Bronchial epithelial cell (primary cell): ENCODE measurements at regions not wholly inside any gene's neighbourhood (a gene's known extent, or its start where the extent isn't known, plus 50 kb on each side); places are given as distances from the start of the nearest gene placed in this dataset.
"Not testable (repeated sequence)": the region's sequence is repeated elsewhere in the genome, so short reads cannot be mapped to it uniquely, and the experiment has no call there.

Source experiments
- DNase-seq: peaks from one replicate; pipeline ENCODE4 v3.0.0-alpha.2; 2010; ENCODE audit warnings: low read depth
- FAIRE-seq: peaks from 2 replicates; lab custom pipeline; 2011; peaks lifted over from hg19 to GRCh38; lab: Jason Lieb, UNC
- H3K27me3 ChIP-seq: 2 replicates; pipeline ENCODE4 v1.5.1; 2011; ENCODE audit warnings: low read length; ENCODE audit not compliant: control insufficient read depth, insufficient read depth
- H3K36me3 ChIP-seq: 2 replicates; pipeline ENCODE4 v1.5.1; 2011; ENCODE audit warnings: low read length; ENCODE audit not compliant: control insufficient read depth, insufficient read depth
- H3K4me3 ChIP-seq: 2 replicates; pipeline ENCODE4 v1.5.1; 2011; ENCODE audit warnings: mild to moderate bottlenecking, low read depth, low read length, control low read depth
- TF ChIP-seq, protein P1 (sequence below): IDR thresholded peaks from 2 replicates; pipeline ENCODE4 v1.5.1; 2011; ENCODE audit warnings: mild to moderate bottlenecking, moderate library complexity, low read length, control low read depth, inconsistent platforms; ENCODE audit not compliant: insufficient read depth, severe bottlenecking

DNA sequence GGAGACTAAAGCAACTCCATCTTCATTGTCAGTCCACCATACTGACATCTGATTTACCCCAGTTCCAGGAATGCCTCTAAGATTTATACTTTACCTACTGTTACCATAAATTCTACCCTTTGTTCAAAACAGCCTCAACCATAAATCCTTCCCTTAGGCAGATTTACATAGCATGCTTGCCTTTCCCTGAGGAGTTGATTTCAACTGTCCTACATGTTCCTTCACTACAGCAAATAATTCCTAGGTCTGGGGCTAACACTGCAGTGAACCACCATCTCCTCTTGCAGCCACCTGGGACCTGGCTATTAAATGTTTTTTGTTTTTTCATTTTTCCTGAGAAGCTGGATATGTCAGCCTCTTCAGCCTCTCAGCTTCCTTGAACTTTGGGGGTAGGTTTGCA, 166.9 kb upstream of the PDE4D start:
- no peak for FAIRE-seq
- Histone ChIP-seq H3K27me3 (no peaks in the 10 kb centered on the region), H3K4me3 (no peak overlapping the region), H3K36me3 (no peaks in the 10 kb centered on the region)
- TF ChIP-seq, protein P1, sequence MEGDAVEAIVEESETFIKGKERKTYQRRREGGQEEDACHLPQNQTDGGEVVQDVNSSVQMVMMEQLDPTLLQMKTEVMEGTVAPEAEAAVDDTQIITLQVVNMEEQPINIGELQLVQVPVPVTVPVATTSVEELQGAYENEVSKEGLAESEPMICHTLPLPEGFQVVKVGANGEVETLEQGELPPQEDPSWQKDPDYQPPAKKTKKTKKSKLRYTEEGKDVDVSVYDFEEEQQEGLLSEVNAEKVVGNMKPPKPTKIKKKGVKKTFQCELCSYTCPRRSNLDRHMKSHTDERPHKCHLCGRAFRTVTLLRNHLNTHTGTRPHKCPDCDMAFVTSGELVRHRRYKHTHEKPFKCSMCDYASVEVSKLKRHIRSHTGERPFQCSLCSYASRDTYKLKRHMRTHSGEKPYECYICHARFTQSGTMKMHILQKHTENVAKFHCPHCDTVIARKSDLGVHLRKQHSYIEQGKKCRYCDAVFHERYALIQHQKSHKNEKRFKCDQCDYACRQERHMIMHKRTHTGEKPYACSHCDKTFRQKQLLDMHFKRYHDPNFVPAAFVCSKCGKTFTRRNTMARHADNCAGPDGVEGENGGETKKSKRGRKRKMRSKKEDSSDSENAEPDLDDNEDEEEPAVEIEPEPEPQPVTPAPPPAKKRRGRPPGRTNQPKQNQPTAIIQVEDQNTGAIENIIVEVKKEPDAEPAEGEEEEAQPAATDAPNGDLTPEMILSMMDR = no peak
- DNase-seq = no peak

DNA sequence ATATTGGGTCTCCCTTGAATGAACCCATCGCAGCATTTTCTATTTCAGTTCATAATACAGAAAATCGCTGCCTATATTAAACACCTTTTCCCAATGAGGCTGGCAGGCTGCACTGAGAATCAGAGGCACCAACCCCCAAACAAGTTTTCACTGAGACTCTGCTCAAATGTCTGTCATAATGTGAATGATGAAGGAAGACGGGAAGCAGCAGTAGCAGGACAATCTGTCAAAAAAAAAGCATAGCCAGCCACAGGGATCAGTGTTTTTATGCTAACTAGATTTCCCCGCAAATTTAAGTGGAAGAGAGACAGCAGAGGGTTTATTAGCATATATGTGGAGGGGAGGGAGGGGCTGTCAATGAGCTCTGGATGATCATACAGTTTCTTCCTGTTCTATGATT, 162.7 kb upstream of the PDE4D start:
- no peak overlapping the region for H3K4me3 ChIP-seq
- H3K27me3 ChIP-seq = no peaks in the 10 kb centered on the region
- no peaks in the 10 kb centered on the region for H3K36me3 ChIP-seq
- FAIRE-seq (no peak), DNase-seq (no peak)
- TF ChIP-seq, protein P1 = no peak

DNA sequence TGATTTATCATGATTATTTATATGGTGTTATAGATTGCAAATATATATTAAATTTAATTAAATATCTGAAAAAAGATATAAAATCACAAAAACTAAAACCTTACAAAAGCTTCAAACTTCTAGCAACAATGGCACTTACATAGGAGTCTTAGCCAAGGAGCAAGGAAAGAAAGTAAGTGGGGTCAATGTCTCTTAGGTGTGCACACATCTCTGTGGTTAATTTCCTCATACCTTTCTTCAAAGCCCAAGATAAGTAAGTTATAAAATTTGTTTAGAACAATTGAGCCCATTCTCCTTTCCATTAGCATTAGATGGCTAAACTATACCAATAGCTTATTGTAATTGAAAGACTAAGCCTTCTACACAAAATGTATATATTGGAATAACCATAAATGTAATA, 161.6 kb upstream of the PDE4D start:
- DNase-seq = no peak
- no peaks in the 10 kb centered on the region for H3K27me3 ChIP-seq
- no peak overlapping the region for H3K4me3 ChIP-seq
- TF ChIP-seq, protein P1 = no peak
- H3K36me3 ChIP-seq = no peaks in the 10 kb centered on the region
- FAIRE-seq = no peak

DNA sequence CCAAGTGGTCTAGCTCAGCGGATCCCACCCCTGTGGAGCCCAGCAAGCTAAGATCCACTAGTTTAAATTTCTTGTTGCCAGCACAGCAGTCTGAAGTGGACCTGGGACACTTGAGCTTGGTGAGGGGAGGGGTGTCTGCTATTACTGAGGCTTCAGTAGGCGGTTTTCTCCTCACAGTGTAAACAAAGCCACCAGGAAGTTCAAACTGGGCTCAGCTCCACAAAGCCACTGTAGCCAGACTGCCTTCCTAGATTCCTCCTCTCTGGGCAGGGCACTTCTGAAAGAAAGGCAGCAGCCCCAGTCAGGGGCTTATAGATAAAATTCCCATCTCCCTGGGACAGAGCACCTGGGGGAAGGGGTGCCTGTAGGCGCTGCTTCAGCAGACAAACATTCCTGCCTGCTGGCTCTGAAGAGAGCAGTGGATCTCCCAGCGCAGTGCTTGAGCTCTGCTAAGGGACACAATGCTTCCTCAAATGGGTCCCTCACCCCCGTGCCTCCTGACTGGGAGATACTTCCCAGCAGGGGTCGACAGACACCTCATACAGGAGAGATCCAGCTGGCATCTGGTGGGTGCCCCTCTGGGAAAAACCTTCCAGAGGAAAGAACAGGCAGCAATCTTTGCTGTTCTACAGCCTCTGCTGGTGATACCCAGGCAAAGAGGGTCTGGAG, 148.6 kb upstream of the PDE4D start:
- DNase-seq, H3K36me3 ChIP-seq, H3K27me3 ChIP-seq, FAIRE-seq, H3K4me3 ChIP-seq: not testable (repeated sequence)

DNA sequence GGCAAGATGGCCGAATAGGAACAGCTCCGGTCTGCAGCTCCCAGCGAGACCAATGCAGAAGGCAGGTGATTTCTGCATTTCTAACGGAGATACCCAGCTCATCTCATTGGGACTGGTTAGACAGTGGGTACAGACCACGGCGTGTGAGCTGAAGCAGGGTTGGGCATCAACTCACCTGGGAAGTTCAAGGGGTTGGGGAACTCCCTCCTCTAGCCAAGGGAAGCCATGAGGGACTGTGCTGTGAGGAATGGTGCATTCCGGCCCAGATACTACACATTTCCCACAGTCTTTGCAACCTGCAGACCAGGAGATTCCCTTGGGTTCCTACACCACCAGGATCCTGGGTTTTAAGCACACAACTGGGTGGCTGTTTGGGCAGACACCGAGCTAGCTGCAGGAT, 148.0 kb upstream of the PDE4D start:
- H3K36me3 ChIP-seq, DNase-seq, H3K4me3 ChIP-seq, H3K27me3 ChIP-seq, FAIRE-seq: not testable (repeated sequence)

DNA sequence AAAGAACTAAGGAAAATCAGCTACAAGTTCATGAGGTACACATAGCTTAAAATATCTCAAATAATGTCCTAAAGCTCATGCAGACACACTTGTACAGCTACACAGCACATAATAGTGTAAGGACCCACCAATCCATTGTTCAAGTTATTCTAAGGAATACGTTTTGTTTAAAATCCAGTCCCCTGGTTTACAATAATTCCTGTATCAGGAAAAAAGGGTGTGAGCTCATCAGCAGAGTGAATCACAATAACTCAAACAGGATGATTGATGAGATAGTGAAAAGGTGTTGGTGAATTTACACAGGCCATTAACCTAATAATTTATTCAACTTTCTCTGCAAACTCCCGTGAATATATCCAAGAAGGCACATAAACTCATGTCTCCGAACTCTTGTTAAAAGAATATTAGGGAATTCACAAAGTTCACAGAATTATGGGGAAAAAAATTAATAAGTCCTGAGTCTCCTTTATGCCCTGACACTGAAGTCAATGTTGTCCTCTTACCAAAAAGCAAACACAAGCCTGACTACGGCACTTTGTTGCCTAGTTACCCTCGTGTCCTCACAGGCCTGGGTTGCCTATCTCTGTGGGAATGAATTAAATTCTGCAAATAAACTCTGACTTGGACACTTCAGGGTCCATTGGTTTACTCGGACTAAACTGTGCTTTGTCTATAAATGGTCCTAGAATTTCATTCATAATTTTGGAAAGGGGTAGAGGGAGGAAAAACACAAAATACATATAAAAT, 142.8 kb upstream of the PDE4D start:
- TF ChIP-seq, protein P1 = no peak
- FAIRE-seq (no peak), DNase-seq (no peak)
- no peak overlapping the region for H3K4me3 ChIP-seq
- H3K36me3 ChIP-seq = no peaks in the 10 kb centered on the region
- no peaks in the 10 kb centered on the region for H3K27me3 ChIP-seq
